H9 (cell line): ENCODE measurements at regions not wholly inside any gene's neighbourhood (a gene's known extent, or its start where the extent isn't known, plus 50 kb on each side); places are given as distances from the start of the nearest gene placed in this dataset.

Source experiments
- DNase-seq: peaks from one replicate; pipeline ENCODE4 v3.0.0-alpha.2; 2017
- H2AFZ ChIP-seq: one replicate; pipeline ENCODE4 v1.6.1; 2013; ENCODE audit warnings: mild to moderate bottlenecking, low read length, control low read depth, moderate library complexity
- H2AK5ac ChIP-seq: 2 replicates; pipeline ENCODE4 v1.6.1; 2013; ENCODE audit warnings: low read length, control low read depth, mixed read lengths; ENCODE audit not compliant: insufficient read length
- H2BK120ac ChIP-seq: one replicate; pipeline ENCODE4 v1.6.1; 2013; ENCODE audit warnings: low read depth, mild to moderate bottlenecking, low read length, control low read depth, inconsistent platforms; ENCODE audit not compliant: poor library complexity, severe bottlenecking
- H2BK12ac ChIP-seq: 2 replicates; pipeline ENCODE4 v1.6.1; 2013; ENCODE audit warnings: low read length, control low read depth, mixed read lengths, low read depth; ENCODE audit not compliant: insufficient read length
- H2BK15ac ChIP-seq: 2 replicates; pipeline ENCODE4 v1.6.1; 2013; ENCODE audit warnings: low read depth, low read length, control low read depth
- H2BK20ac ChIP-seq: one replicate; pipeline ENCODE4 v1.6.1; 2013; ENCODE audit warnings: low read depth, mild to moderate bottlenecking, low read length, control low read depth, inconsistent platforms; ENCODE audit not compliant: poor library complexity, severe bottlenecking
- H2BK5ac ChIP-seq: 2 replicates; pipeline ENCODE4 v1.6.1; 2013; ENCODE audit warnings: low read length, control low read depth, mixed read lengths; ENCODE audit not compliant: insufficient read length
- H3K14ac ChIP-seq: 2 replicates; pipeline ENCODE4 v1.6.1; 2013; ENCODE audit warnings: low read length, control low read depth; ENCODE audit not compliant: insufficient read depth
- H3K18ac ChIP-seq: 2 replicates; pipeline ENCODE4 v1.6.1; 2013; ENCODE audit warnings: low read depth, mild to moderate bottlenecking, mixed read lengths, low read length, control low read depth; ENCODE audit not compliant: insufficient read length
- H3K23ac ChIP-seq: 2 replicates; pipeline ENCODE4 v1.6.1; 2013; ENCODE audit warnings: low read length, control low read depth, mixed read lengths, low read depth; ENCODE audit not compliant: insufficient read length
- H3K23me2 ChIP-seq: 2 replicates; pipeline ENCODE4 v1.6.1; 2013; ENCODE audit warnings: low read depth, mild to moderate bottlenecking, mixed read lengths, low read length, control low read depth; ENCODE audit not compliant: insufficient read length, poor library complexity, severe bottlenecking
- H3K27ac ChIP-seq: 2 replicates; pipeline ENCODE4 v1.5.1; 2013; ENCODE audit warnings: low read length, control low read depth, mixed read lengths, low read depth; ENCODE audit not compliant: insufficient read length
- H3K27me3 ChIP-seq: 2 replicates; pipeline ENCODE4 v1.6.1; 2013; ENCODE audit warnings: low read length, control low read depth, inconsistent platforms; ENCODE audit not compliant: insufficient read depth
- H3K4ac ChIP-seq: 2 replicates; pipeline ENCODE4 v1.6.1; 2013; ENCODE audit warnings: low read depth, mild to moderate bottlenecking, control low read depth, inconsistent platforms, low read length, moderate library complexity
- H3K4me1 ChIP-seq: 2 replicates; pipeline ENCODE4 v1.6.1; 2013; ENCODE audit warnings: low read length, control low read depth, inconsistent platforms; ENCODE audit not compliant: insufficient read depth
- H3K4me2 ChIP-seq: 2 replicates; pipeline ENCODE4 v1.6.1; 2013; ENCODE audit warnings: low read length, control low read depth, mixed read lengths; ENCODE audit not compliant: insufficient read length, insufficient read depth
- H3K56ac ChIP-seq: 2 replicates; pipeline ENCODE4 v1.6.1; 2013; ENCODE audit warnings: low read depth, mild to moderate bottlenecking, mixed read lengths, low read length, control low read depth; ENCODE audit not compliant: insufficient read length
- H3K79me1 ChIP-seq: 2 replicates; pipeline ENCODE4 v1.6.1; 2013; ENCODE audit warnings: low read depth, mild to moderate bottlenecking, moderate library complexity, low read length, control low read depth, inconsistent platforms; ENCODE audit not compliant: insufficient read depth, poor library complexity, severe bottlenecking
- H3K79me2 ChIP-seq: 2 replicates; pipeline ENCODE4 v1.6.1; 2013; ENCODE audit warnings: low read length, control low read depth, inconsistent platforms; ENCODE audit not compliant: insufficient read depth
- H3K9ac ChIP-seq: 2 replicates; pipeline ENCODE4 v1.6.1; 2013; ENCODE audit warnings: low read length, control low read depth, mixed read lengths; ENCODE audit not compliant: insufficient read length; ENCODE audit errors: extremely low read depth
- H3K9me3 ChIP-seq: one replicate; pipeline ENCODE4 v1.6.1; 2013; ENCODE audit warnings: low read depth, low read length, inconsistent platforms; ENCODE audit not compliant: control insufficient read depth
- H3T11ph ChIP-seq: one replicate; pipeline ENCODE4 v1.6.1; 2013; ENCODE audit warnings: mild to moderate bottlenecking, low read length, control low read depth, inconsistent platforms
- H4K20me1 ChIP-seq: one replicate; pipeline ENCODE4 v1.6.1; 2013; ENCODE audit not compliant: control insufficient read depth, insufficient read length, insufficient read depth
- H4K5ac ChIP-seq: 2 replicates; pipeline ENCODE4 v1.6.1; 2013; ENCODE audit warnings: low read depth, mild to moderate bottlenecking, mixed read lengths, low read length, control low read depth; ENCODE audit not compliant: insufficient read length
- H4K8ac ChIP-seq: replicated peaks from 2 replicates; pipeline ENCODE4 v1.6.1; 2013; ENCODE audit warnings: low read length, control low read depth, mixed read lengths, low read depth; ENCODE audit not compliant: insufficient read length
- H4K91ac ChIP-seq: 2 replicates; pipeline ENCODE4 v1.6.1; 2013; ENCODE audit warnings: low read depth, mild to moderate bottlenecking, moderate library complexity, mixed read lengths, low read length, control low read depth; ENCODE audit not compliant: insufficient read length
- H3K27ac Mint-ChIP-seq, 3 experiments: 2 replicates in 2 of 3; 3 replicates in 1 of 3; pipeline ENCODE4 v1.8.0; 2020 to 2021; ENCODE audit warnings: mixed read lengths in 3 of 3, mild to moderate bottlenecking in 1 of 3, moderate library complexity in 1 of 3
- H3K27me3 Mint-ChIP-seq: 2 replicates; pipeline ENCODE4 v1.8.0; 2021; ENCODE audit warnings: low read depth, mild to moderate bottlenecking, moderate library complexity, mixed read lengths
- H3K36me3 Mint-ChIP-seq, 3 experiments: 2 replicates in 2 of 3; 3 replicates in 1 of 3; pipeline ENCODE4 v1.8.0; 2020 to 2021; ENCODE audit warnings: low read depth in 3 of 3, mixed read lengths in 3 of 3; ENCODE audit not compliant: insufficient read depth in 1 of 3
- H3K4me1 Mint-ChIP-seq, 2 experiments: 2 replicates each; pipeline ENCODE4 v1.8.0; 2020; ENCODE audit warnings: mixed read lengths in 2 of 2
- H3K4me3 Mint-ChIP-seq, 2 experiments: 2 replicates in 1 of 2; 3 replicates in 1 of 2; pipeline ENCODE4 v1.8.0; 2020 to 2021; ENCODE audit warnings: mild to moderate bottlenecking in 2 of 2, mixed read lengths in 2 of 2, moderate library complexity in 1 of 2
- H3K9me3 Mint-ChIP-seq, 2 experiments: 2 replicates in 1 of 2; 3 replicates in 1 of 2; pipeline ENCODE4 v1.8.0; 2020; ENCODE audit warnings: mild to moderate bottlenecking in 2 of 2, mixed read lengths in 2 of 2, moderate library complexity in 1 of 2
- CTCF ChIP-seq: fragments of 200-600 bp; sonication (generic); conservative IDR thresholded peaks from 3 replicates; pipeline ENCODE4 v1.8.0; 2021; ENCODE audit warnings: antibody characterized with exemption, mild to moderate bottlenecking
- WGBS: extraction: QIAGEN DNeasy Blood & Tissue Kit; methylation state at CpG from one replicate; pipeline ENCODE4 v1.1.7; 2013; ENCODE audit warnings: missing lambda C conversion rate, low lambda C conversion rate, mixed read lengths; ENCODE audit not compliant: insufficient read length; ENCODE audit errors: extremely low coverage; 5-methylcytosine and 5-hydroxymethylcytosine counted together

- Histone ChIP-seq H3K23me2 (no peaks in the 10 kb centered on the region), H2AK5ac (no peak overlapping the region), H2BK12ac (no peak overlapping the region), H3K4ac (no peak overlapping the region), H2BK20ac (no peak overlapping the region), H4K5ac (no peak overlapping the region), H2BK120ac (no peak overlapping the region), H3K56ac (no peak overlapping the region), H3K14ac (no peak overlapping the region), H2BK15ac (no peak overlapping the region), H3K27me3 (no peaks in the 10 kb centered on the region), H2AFZ (no peak overlapping the region), H2BK5ac (no peak overlapping the region), H4K8ac (no peak overlapping the region), H3K9me3 (no peaks in the 10 kb centered on the region), H3K27ac (no peak overlapping the region), H4K91ac (no peak overlapping the region), H3K9ac (no peak overlapping the region), H3K79me1 (no peaks in the 10 kb centered on the region), H3K4me1 (no peaks in the 10 kb centered on the region), H3T11ph (no peak overlapping the region), H4K20me1 (no peaks in the 10 kb centered on the region), H3K23ac (no peak overlapping the region), H3K4me2 (no peak overlapping the region), H3K79me2 (no peaks in the 10 kb centered on the region), H3K18ac (no peak overlapping the region)
- Mint-ChIP-seq H3K4me3 (no peak overlapping the region), H3K9me3 (peaks cover 6 to 11% of the 10 kb centered on the region in 2 experiments), H3K27ac (no peak overlapping the region), H3K4me1 (peaks cover 8 to 11% of the 10 kb centered on the region in 2 experiments), H3K27me3 (peaks cover 4% of the 10 kb centered on the region; the same call in 1 of the 2 replicates), H3K36me3 (peaks cover 0 to 10% (median 0%) of the 10 kb centered on the region in 3 experiments; a peak in 4 of 7 replicates)
- no CpG with 5 or more reads among the region's 9 CpGs for WGBS
- no peak for TF ChIP-seq CTCF
- no peak for DNase-seq
Observed at GRCh38 chr1:29384496-29385015, 148.2 kb downstream of the PTPRU start.
